ENCODE measurements at regions not wholly inside any gene's neighbourhood (a gene's known extent, or its start where the extent isn't known, plus 50 kb on each side); places are given as distances from the start of the nearest gene placed in this dataset.

GRCh38 chr6:126779331-126779730 lies 339.1 kb upstream of the RSPO3 start:
- TF ChIP-seq CTCF (IDR thresholded peaks at IDR 0.05 in 8 of 11, conservative IDR thresholded peaks at IDR 0.05 in 3 of 11) (no peak), POLR2A (IDR thresholded peaks at IDR 0.05) (no peak), POLR2AphosphoS5 (IDR thresholded peaks at IDR 0.05) (no peak)

All from spleen (tissue), 7 donors.